HG02870 (cell line): ENCODE measurements at regions not wholly inside any gene's neighbourhood (a gene's known extent, or its start where the extent isn't known, plus 50 kb on each side); places are given as distances from the start of the nearest gene placed in this dataset.
"Not testable (repeated sequence)": the region's sequence is repeated elsewhere in the genome, so short reads cannot be mapped to it uniquely, and the experiment has no call there.

Experiments used
- ATAC-seq: cut with Tn5 transposase; IDR thresholded peaks from one replicate; pipeline ENCODE4 v1.9.1; 2021; ENCODE audit warnings: mild to moderate bottlenecking, moderate library complexity; ENCODE audit not compliant: unreplicated experiment

- no peak for ATAC-seq
These were observed 116.4 kb upstream of the SEM1 start for GRCh38 chr7:96826089-96826488.

DNA sequence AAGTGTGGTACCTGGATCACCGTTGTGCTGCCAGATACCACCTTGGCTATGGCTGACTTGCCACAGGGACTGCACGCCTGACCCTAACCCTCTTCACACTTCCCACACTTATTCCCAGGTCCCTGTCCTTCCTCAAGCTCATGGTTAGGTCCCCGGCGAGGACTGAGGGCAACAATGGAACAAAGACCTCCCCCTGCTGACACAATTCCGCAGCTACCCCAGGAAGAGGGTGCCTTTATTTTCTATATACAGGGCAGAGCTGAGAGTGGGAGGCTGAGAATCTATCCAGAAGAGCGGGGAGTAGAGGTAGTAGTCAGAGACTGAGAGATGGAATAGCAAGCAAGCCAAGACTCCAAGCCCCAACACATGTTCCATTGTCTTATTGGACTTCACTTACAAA is 118.1 kb upstream of the SEM1 start:
- ATAC-seq, result no peak

DNA sequence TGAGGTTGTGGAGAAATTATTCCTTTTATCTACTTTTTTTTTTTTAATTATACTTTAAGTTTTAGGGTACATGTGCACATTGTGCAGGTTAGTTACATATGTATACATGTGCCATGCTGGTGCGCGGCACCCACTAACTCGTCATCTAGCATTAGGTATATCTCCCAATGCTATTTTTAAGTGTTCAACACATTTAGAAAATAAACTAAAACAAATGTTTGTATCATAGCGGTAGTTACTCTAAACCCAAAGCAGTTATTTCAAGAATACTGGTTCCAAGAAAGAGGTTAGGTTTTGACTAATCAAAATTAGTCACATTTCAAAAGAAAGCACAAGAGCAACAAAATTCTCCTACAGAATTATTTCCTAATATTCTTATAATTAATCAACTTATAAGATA is 119.5 kb upstream of the SEM1 start:
- ATAC-seq, result not testable (repeated sequence)

DNA sequence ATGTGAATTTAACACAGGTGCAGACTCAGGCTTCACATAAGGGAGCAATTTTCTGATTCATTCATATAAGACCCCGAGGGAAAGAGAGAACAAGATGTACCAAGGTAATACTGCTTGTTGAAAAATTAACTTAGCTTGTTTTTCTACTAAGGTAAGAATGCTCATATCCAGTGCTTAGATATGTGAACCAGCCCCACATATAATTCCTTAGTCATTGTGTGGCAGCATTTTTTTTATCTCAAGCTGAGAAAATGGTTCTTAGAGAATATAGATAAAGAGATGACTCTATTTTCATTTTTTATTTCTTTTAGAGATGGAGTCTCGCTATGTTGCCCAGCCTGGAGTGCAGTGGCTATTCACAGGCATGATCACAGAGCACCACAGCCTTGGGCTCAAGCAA is 121.8 kb upstream of the SEM1 start:
- ATAC-seq, result no peak

DNA sequence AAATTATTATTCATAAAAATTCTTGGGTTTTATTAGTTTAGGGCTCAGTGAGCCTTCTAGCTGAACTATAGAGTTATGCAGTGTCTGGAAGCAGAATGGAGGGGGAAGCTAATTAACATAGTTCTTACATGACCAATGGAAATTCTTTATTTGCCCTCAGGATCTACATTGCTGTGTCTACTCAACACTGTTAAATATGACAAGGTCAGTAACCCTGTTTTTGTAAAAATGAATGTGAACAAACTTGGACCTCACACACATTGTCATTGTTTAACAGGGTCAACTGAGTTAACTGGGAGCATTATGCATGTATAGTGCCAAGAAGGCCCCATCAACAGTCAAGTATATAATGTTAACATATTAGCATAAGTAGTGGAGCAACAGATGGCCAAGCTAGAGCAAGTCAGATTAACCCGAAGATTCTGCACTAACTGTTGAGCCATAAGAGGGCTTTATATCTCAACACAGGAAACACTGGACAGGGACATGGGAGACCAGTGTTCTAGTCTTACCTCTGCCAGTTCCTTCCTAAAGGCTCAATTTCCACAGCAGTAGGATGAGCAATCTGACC is 122.5 kb upstream of the SEM1 start:
- ATAC-seq, result no peak

DNA sequence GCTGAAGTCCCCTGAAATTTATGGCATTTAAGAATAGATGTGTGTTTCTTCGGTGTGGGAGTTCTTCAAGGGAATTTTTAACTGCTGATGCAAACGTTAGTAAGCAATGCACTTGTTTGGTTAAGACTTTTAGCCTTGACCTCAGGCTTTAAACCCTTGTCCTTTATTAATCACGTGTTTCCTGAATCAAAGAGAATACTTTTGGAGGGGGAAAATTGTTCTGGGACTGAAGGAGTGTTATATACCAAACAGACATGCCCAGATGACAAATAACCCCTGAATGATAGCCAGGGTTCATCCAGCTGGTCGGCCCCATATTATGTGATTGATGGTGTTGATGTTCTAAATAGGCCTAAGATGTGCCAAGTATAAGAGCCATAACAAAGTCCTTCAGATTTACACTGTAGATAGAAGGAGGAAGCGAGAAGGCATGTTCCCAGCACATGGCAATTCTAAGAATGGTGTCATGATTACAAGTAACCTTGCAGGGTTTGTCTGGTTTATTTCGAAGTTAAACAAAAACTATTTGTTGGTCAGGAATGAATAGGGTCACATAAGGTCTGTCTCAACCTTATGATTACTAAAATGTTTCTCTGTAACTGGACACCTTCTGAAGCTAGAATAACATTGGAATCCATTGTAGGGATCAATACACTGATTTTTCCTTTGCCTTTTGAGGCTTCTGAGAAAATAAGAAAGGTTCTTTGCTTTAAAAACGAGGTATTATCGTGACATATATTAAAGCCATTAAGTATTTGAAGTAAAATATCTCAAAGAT is 124.2 kb upstream of the SEM1 start:
- ATAC-seq, result no peak

DNA sequence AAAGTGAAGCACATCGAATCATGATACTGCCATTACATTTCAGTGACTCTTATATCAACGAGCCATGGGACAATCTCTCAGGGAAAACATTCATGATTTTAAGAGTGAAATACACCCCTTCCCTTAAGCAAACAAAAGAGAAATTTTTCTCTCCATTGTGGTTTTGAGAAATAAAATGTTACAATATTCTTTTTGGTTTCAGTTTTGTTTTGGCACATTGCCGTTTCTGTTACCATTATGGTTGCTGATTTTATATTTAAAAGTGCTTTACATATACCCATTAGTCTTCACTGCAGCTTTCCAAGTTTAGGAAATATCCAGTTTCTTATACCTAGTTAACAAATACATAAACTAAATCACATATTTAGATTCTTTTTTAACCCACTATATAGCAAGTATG is 126.8 kb upstream of the SEM1 start:
- ATAC-seq, result no peak

- peak; percentile 100 for ATAC-seq
These were observed 127.9 kb upstream of the SEM1 start for GRCh38 chr7:96837593-96837992.

GRCh38 chr7:96838481-96838880 is 128.8 kb upstream of the SEM1 start:
- ATAC-seq, result no peak

- ATAC-seq, result no peak
These were observed 145.5 kb upstream of the SEM1 start for GRCh38 chr7:96855139-96855538.

DNA sequence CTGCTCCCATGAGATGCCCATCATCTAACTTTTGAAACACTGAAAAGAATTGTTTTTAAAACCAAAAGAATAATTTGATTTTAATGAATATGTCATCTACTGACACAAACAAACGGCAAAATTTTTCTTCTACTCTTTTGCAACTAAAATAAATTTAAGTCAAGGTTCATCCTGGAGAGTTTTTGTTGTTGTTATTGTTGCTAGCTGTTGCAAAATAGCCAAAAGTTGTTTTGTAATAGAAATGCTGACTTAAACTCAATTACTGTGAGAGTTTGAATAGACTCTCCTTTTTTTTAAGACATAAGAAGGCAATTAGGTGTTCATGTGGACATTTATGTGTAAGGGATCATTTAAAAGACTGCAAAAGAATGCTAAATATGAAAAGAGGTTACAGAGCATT is 146.0 kb upstream of the SEM1 start:
- ATAC-seq, result no peak

GRCh38 chr7:96869538-96869937 is 135.8 kb upstream of the DLX6 start:
- ATAC-seq, result no peak

DNA sequence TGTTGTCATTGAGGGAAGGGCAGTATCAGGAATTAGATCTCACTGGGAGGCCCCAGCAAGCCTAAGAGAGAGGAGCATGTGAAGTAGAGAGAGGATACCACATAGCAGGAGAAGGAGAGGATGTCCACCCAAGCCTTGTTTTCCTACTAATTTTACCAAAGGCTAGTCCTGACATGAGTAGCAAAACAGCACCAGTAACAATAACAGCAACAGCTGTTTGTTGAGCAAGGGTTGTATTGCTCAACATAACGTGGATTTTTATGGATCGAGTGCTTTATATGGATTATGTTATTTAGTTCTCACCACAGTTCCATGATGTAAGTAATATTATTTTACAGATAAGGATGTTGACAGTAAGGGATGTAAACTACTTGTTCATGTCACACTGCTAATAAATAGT is 135.2 kb upstream of the DLX6 start:
- ATAC-seq, result no peak

DNA sequence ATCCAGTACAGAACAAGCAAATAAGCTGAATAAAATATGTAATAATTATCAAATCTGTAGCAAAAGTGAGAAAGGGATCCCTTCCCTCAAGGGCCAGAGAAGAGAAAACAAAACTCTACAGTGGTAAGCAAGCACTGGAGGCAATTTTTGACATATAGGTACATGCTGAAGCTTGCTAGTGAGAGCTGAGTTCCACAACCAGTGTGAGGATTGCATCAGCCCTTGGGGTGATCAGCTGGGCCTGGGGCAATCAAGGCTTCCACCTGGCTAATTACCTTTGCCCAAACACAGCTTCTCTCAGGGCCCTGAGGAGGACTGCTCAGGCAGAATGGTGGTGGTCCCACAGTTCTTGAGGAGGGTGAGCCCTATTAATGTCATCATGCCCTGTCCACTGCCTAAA is 134.4 kb upstream of the DLX6 start:
- no peak for ATAC-seq

GRCh38 chr7:96887426-96887825 is 117.9 kb upstream of the DLX6 start:
- ATAC-seq, result no peak

- ATAC-seq, result no peak
These were observed 106.2 kb upstream of the DLX6 start for GRCh38 chr7:96899108-96899507.

DNA sequence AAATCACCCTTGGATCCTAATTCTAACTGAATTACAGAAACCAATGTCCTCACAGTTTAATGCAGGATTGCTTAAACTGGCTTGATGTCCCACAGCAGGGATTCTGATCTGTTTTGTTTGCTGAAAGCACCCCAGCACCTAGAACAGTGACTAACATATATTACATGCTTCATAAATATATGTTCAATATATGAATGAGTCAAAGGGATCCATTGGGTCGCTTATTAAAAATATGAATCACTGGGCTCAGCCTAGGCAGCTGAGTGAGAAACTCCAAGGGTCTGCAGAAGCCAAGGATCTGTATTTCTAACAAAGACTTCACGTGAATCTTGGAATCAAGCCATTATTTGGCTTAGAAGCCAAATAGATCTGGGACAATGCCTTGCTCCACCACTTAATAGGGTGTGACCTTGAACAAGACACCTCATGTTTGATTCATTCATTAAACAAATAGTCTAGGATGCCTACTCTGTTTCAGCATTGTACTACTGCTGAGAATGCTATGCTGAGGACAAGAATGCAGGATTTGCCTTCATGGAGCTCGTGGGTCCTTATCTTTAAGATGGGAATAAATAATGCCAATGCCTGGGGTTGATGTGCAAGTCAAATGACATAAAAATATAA is 103.4 kb upstream of the DLX6 start:
- no peak for ATAC-seq

DNA sequence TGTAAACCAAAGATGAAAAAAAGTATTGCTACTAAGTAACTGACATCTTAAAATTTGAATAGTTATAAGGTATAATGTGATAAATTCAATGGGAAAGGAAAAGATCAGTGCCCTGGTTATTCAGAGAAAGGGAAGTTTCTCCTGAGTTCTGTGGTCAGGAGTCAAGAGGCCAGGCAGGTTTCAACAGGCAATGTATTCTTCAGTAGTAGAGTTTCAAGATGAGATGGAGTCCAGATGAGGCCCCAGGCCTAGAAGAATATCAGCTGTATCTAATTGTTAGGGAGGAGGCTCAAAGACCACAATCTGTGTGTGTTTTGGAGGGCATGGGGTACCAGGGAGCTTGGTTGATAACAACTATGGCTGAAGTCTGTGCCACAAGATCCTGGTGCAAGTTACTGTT is 101.4 kb upstream of the DLX6 start:
- ATAC-seq, result peak; percentile 53

- ATAC-seq, result no peak
These were observed 94.9 kb upstream of the DLX6 start for GRCh38 chr7:96910486-96910885.

- ATAC-seq, result no peak
These were observed 90.3 kb upstream of the DLX6 start for GRCh38 chr7:96915029-96915428.

- no peak for ATAC-seq
These were observed 85.3 kb upstream of the DLX6 start for GRCh38 chr7:96920064-96920463.

DNA sequence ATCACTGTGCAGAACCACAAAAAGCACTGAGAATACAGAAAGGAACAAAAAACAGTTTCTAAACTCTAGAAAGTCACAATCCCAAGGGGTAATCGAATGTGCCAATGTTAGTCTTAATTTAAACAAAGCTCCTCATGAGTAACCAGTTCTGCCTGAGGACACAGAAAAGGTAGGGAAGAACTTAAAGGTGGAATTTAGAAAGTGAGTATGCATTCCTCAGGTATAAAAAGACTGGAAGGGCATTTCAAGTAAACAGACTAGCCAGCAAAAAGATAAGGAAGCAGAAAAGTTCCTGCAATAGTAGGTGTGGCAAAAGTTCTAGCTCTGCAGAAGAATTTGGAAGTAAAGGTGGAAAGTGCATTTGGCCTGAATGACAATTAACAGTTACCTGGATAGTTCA is 84.6 kb upstream of the DLX6 start:
- ATAC-seq, result no peak
